ENCODE measurements at regions not wholly inside any gene's neighbourhood (a gene's known extent, or its start where the extent isn't known, plus 50 kb on each side); places are given as distances from the start of the nearest gene placed in this dataset.
"Not testable (repeated sequence)": the region's sequence is repeated elsewhere in the genome, so short reads cannot be mapped to it uniquely, and the experiment has no call there.

DNA sequence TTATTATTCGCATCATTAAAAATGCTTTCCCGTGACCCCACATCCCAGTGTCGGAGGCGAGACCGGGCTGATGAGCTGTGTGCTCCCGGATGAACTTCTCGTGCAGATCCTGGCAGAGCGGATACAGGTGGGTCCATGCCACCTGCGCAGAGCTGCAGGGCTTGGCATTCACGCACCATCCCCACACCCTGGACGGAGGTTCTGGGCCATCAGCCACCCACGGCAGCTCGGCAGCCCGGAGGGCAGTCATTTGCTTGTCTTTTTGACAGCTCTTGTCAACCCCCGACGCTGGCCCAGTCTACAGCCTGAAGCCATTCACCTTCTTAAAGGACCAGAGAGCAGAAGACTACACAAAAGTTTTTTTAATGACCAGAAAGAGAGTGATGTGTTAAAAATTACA is 166.7 kb upstream of the NBPF12 start:
- in situ Hi-C loops (cut with HindIII; ENCODE audit: low pct_ligation_motif_present, low sequenced_read_pairs); DNase-seq: not testable (repeated sequence)

DNA sequence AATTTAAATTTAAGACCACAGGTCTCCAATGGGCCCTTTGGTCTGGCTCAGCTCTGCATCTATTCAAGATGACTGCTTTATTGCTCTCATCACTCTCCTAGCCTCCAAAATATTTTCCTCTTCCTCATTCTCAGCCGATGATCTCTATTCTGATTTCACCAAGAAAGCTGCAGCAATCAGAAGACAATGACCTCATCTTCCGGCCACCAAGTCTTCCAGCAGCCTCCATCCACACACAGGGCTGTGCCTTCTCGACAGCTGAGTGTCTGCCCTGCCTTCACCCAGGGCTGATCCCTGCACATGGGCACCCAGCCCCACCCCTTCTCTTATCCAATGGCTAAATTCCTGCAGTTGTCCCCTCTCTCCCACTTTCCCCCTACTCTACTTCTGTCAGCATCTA is 167.1 kb upstream of the NBPF12 start:
- H3K27ac ChIP-seq; H3K27me3 ChIP-seq (replicated peaks); H3K36me3 ChIP-seq (replicated peaks); DNase-seq; in situ Hi-C loops (cut with HindIII; ENCODE audit: low pct_ligation_motif_present, low sequenced_read_pairs); H3K4me3 ChIP-seq (ENCODE audit: low read depth, low read length): not testable (repeated sequence)

More for the DNA sequence above, 166.7 kb upstream of the NBPF12 start:
- not testable (repeated sequence) for H3K27ac ChIP-seq; H3K36me3 ChIP-seq (replicated peaks); H3K4me3 ChIP-seq (ENCODE audit: low read depth, low read length); H3K27me3 ChIP-seq (replicated peaks)

DNA sequence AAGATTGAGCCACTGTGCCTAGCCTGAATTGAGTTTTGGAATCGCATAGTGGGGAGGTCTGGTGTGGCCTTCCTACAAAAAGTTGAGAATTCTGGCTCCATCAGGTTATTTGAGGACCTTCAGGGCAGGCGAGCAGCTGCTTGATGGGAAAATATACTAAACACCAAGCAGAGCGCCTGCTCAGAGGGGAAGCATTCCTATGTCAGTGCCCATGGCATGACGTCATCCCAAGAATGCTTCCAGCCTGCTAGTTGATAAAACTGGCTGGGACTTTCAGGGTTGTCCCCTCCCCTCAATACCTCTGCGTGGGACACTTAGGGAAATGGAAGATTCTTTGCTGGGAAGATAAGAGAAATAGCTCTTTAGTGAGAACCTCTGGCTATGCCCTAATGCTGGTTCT is 174.9 kb upstream of the NBPF12 start:
- H3K4me3 ChIP-seq (ENCODE audit: low read depth, low read length); H3K27me3 ChIP-seq (replicated peaks); H3K27ac ChIP-seq; in situ Hi-C loops (cut with HindIII; ENCODE audit: low pct_ligation_motif_present, low sequenced_read_pairs); DNase-seq; H3K36me3 ChIP-seq (replicated peaks): not testable (repeated sequence)

DNA sequence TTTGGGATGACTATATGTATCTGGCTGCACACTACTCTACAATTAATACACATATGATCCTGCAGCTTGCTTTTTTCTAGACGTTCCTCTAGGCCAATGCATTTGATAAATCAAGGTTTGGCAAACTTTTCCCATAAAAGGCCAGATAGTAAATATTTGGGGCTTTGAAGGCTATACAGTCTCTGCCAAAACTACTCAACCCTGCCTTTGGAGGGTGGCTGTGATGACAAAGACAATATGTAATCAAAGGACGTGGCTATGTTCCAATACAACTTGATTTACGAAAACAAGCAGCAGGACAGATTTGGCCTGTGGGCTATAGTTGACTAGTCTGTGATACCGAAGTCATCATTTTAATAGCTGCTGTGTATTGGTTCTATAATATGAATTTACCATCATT is 181.3 kb upstream of the NBPF12 start:
- in situ Hi-C loops (cut with HindIII; ENCODE audit: low pct_ligation_motif_present, low sequenced_read_pairs); H3K27me3 ChIP-seq (replicated peaks); H3K36me3 ChIP-seq (replicated peaks); H3K27ac ChIP-seq; DNase-seq; H3K4me3 ChIP-seq (ENCODE audit: low read depth, low read length): not testable (repeated sequence)

DNA sequence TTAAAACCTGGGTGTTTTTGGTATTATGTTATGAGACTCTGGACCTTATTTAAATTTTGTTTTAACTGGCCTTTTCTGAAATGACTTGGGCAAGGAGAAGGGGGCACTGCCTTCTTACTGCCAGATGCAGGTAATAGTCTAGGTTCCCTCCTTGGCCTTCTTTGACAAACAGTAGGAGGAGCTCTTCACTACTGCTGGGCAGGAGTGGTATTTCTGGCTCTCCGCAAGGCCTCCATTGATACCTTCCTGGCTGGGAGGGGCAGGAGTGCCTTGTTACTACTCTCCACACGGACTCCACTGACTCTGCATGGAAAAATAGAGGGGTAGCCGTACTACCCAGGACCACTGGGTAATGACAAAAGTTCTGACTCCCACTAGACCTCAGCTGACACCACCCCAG is 189.4 kb upstream of the NBPF12 start:
- H3K27me3 ChIP-seq (replicated peaks); H3K4me3 ChIP-seq (ENCODE audit: low read depth, low read length); H3K27ac ChIP-seq; DNase-seq; in situ Hi-C loops (cut with HindIII; ENCODE audit: low pct_ligation_motif_present, low sequenced_read_pairs); H3K36me3 ChIP-seq (replicated peaks): not testable (repeated sequence)
- TF ChIP-seq, protein P1, sequence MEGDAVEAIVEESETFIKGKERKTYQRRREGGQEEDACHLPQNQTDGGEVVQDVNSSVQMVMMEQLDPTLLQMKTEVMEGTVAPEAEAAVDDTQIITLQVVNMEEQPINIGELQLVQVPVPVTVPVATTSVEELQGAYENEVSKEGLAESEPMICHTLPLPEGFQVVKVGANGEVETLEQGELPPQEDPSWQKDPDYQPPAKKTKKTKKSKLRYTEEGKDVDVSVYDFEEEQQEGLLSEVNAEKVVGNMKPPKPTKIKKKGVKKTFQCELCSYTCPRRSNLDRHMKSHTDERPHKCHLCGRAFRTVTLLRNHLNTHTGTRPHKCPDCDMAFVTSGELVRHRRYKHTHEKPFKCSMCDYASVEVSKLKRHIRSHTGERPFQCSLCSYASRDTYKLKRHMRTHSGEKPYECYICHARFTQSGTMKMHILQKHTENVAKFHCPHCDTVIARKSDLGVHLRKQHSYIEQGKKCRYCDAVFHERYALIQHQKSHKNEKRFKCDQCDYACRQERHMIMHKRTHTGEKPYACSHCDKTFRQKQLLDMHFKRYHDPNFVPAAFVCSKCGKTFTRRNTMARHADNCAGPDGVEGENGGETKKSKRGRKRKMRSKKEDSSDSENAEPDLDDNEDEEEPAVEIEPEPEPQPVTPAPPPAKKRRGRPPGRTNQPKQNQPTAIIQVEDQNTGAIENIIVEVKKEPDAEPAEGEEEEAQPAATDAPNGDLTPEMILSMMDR (IDR thresholded peaks at IDR 0.05; ENCODE audit: low read depth, low read length, missing control alignments) = peak; percentile 9

DNA sequence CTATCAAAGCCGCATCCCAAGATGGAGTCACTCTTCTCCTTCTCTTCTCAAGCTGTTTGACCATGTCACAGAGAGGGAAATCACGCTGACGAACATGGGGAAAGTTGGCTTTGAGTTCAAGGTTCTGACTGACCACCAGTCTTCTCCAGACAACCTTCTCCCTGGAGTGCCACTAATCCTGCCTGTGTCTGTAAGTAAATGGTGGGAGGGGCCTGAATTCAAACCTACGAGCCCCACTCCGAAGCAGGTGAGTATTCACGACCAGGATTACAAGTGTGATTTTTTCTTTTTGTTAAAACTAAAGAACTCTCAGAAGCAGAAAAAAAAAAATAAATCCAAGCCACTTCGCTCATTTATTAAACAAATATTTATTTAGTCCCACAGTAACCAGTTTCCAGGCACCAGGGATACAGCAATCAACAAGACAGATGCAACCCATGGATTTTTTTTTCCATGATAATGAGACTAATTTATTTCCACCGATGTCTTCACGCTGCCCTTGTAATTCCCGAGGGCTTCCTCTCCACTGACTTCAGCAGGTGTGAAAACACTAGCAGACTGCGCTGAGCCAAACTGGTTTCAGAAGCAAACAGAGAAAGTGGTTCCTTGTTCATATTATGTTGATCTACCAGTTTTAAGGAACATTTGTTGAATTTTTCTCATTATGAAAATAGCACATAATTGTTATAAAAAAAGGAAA is 206.0 kb upstream of the NBPF12 start:
- H3K27me3 ChIP-seq (replicated peaks); H3K36me3 ChIP-seq (replicated peaks); in situ Hi-C loops (cut with HindIII; ENCODE audit: low pct_ligation_motif_present, low sequenced_read_pairs); H3K27ac ChIP-seq; H3K4me3 ChIP-seq (ENCODE audit: low read depth, low read length); DNase-seq: not testable (repeated sequence)

DNA sequence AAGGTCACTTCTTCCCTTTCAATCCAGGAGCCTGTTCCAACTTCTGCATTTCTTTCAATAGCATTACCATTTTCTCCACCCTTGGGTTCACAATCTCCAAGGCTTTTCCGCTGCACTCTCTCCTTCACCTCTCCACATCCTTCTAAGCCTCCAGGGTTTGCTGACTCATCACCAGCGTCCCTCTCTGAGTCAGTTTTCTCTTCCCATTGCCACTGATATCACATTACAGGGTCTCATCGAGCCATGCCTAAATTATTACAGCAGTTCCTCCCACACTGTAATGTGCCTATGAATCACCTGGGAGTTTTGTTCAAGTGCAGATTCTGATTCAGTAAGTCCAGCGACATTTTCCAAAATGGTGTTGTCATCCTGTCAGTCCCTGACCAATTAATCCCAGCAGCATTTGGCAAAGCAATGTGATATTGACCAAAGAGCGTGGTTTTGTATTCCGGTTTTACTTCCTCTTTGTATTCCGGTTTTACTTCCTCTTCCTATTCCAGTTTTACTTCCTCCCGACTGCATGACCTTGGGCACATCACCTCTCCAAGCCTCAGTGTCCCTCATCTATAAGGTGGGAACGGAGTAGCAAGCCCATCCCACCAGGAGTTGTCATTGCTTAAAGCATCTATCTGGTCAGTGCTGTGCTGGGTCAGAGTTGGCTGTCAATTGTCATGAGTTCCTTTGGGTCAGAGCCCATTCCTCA is 208.3 kb upstream of the NBPF12 start:
- H3K27ac ChIP-seq; H3K4me3 ChIP-seq (ENCODE audit: low read depth, low read length); H3K27me3 ChIP-seq (replicated peaks); in situ Hi-C loops (cut with HindIII; ENCODE audit: low pct_ligation_motif_present, low sequenced_read_pairs); H3K36me3 ChIP-seq (replicated peaks): not testable (repeated sequence)
- DNase-seq = peak; percentile 15

DNA sequence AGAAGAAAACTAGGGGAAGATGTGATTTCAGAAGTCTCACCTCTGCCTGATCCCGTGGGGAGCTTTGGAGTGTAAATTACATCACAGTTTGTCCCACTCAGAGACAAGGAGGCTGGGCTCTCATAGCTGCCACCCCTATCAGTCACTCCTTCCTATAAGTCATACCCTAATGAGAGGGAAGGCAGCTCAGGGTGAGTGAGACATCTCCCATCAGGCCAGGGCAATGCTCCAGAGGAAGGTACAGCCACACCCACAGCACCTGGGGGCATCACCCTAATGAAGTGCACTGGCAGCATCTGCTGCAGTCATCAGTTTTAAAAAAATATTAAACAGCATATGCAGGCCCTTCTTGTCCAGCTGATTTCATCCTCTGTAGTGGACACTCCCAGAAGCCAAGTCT is 223.1 kb upstream of the NBPF12 start:
- DNase-seq; H3K27ac ChIP-seq; H3K36me3 ChIP-seq (replicated peaks); H3K4me3 ChIP-seq (ENCODE audit: low read depth, low read length); H3K27me3 ChIP-seq (replicated peaks); in situ Hi-C loops (cut with HindIII; ENCODE audit: low pct_ligation_motif_present, low sequenced_read_pairs): not testable (repeated sequence)

DNA sequence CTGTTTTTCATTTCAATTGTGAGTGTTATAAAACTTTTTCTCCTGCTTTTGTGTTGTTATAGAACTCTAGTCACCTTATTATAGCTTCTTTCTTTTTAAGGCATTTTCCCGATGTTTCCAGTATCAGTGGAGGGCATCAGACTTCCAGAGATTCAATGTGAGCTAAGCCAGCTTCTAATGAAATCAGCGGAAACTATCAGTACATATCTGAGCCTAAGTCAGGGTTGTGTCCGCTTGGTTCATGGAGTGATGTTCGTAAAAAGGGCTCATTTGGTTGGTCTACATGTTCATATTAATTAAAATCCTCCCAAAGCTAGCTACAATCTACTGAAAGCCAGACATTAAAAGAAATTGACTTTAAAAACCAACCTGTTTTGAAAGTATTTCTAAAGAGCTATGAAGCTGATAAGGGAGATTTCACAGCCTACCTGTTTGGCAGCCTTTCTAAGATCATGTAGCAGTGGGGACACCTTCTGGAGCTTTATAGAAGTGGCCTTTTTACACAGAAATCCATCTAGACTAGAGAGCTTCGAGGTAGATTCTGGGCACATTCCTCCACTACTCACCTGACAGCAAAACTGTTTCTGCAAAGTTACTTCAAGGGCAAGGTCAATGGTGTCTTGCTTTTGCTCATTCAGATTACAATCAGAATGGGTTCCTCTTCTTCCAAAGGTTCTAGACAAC is 227.1 kb upstream of the NBPF12 start:
- H3K4me3 ChIP-seq (ENCODE audit: low read depth, low read length); H3K27me3 ChIP-seq (replicated peaks); in situ Hi-C loops (cut with HindIII; ENCODE audit: low pct_ligation_motif_present, low sequenced_read_pairs); H3K27ac ChIP-seq; H3K36me3 ChIP-seq (replicated peaks): not testable (repeated sequence)
- TF ChIP-seq, protein P1 (IDR thresholded peaks at IDR 0.05; ENCODE audit: low read depth, low read length, missing control alignments) = peak; percentile 12
- DNase-seq = peak; percentile 16

DNA sequence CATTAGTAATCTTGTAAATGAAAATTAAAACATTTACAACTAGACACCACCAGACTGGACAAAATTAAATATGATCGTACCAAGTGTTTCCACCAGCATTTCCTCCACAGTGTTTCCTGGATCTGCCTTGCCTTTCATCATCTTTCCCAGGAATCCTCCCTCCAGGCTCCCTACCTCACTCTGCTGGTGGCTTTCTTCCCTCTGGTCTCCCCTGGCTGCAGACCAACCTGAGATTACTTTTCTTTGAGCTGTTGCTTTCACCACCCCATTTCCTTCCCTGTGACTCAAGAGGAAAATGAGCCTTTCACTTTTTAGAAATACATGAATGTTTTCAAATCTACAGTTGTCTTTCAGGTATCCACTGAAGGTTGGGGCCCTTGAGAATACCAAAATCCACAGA is 228.8 kb upstream of the NBPF12 start:
- H3K36me3 ChIP-seq (replicated peaks); in situ Hi-C loops (cut with HindIII; ENCODE audit: low pct_ligation_motif_present, low sequenced_read_pairs): not testable (repeated sequence)

DNA sequence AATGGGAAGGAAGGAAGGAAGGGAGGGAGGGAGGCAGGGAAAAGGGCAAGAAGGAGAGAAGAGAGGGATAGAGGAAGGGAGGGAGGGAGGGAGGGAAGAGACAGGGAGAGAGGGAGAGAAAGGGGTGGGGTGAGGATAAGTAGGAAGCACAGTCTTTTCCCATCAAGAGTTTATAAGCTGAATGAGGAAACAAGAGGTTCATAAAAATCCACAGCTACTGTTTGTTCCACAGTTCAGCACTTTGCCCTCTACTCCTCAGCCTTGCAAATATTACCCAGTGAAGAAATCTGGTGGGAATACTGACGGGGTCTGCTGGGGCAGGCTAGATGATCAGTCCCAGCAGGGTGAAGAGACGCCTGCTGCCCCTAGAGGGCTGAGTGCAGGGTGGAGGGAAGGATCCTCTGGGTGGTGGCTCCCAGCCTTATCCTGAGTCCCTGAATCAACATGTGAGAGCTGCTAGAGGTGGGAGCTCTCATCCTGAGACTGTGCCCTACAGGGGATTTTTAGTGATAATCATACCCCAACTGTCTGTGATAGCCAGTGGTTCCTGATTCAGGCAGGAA is 233.9 kb upstream of the NBPF12 start:
- H3K27me3 ChIP-seq (replicated peaks); H3K4me3 ChIP-seq (ENCODE audit: low read depth, low read length); H3K27ac ChIP-seq; DNase-seq; in situ Hi-C loops (cut with HindIII; ENCODE audit: low pct_ligation_motif_present, low sequenced_read_pairs); H3K36me3 ChIP-seq (replicated peaks): not testable (repeated sequence)

More for the DNA sequence above, 228.8 kb upstream of the NBPF12 start:
- not testable (repeated sequence) for H3K4me3 ChIP-seq (ENCODE audit: low read depth, low read length); DNase-seq; H3K27ac ChIP-seq; H3K27me3 ChIP-seq (replicated peaks)

DNA sequence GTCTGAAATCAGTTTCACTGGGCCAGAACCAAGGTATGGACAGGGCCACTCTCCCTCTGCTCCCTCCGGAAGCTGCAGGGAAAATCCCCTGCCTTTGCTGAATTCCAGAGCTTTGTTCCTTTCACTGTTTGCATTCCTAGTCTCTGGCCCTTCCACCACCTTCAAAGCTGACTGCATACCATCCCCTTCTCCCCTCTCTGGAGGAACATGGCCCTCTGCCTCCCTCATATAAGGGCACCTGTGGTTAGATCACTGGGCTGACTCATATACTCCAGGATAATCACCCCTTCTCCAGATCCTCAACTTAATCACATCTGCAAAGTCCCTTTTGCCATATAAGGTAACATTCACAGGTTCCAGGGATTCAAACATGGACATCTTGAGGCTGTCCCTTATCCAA is 236.8 kb upstream of the NBPF12 start:
- H3K4me3 ChIP-seq (ENCODE audit: low read depth, low read length); H3K27ac ChIP-seq; DNase-seq; in situ Hi-C loops (cut with HindIII; ENCODE audit: low pct_ligation_motif_present, low sequenced_read_pairs); H3K36me3 ChIP-seq (replicated peaks); H3K27me3 ChIP-seq (replicated peaks): not testable (repeated sequence)

Measured in brain microvascular endothelial cell (primary cell).